OCI-LY1 (cell line): ENCODE measurements at regions not wholly inside any gene's neighbourhood (a gene's known extent, or its start where the extent isn't known, plus 50 kb on each side); places are given as distances from the start of the nearest gene placed in this dataset.
"Not testable (repeated sequence)": the region's sequence is repeated elsewhere in the genome, so short reads cannot be mapped to it uniquely, and the experiment has no call there.

ENCODE experiments used
- EZH2 ChIP-seq: fragments of 200-600 bp; sonication (generic), shearing (Covaris generic); IDR thresholded peaks from 2 replicates; pipeline ENCODE4 v1.8.0; 2017; ENCODE audit warnings: borderline replicate concordance, mixed run types, mild to moderate bottlenecking, antibody characterized with exemption, low read length, moderate library complexity, mixed read lengths
- TF ChIP-seq, protein P1 (sequence below): fragments of 200-600 bp; sonication (generic), shearing (Covaris generic); IDR thresholded peaks from 2 replicates; pipeline ENCODE4 v1.5.1; 2017; ENCODE audit warnings: mild to moderate bottlenecking, antibody characterized with exemption, low read length, moderate library complexity, mixed read lengths

DNA sequence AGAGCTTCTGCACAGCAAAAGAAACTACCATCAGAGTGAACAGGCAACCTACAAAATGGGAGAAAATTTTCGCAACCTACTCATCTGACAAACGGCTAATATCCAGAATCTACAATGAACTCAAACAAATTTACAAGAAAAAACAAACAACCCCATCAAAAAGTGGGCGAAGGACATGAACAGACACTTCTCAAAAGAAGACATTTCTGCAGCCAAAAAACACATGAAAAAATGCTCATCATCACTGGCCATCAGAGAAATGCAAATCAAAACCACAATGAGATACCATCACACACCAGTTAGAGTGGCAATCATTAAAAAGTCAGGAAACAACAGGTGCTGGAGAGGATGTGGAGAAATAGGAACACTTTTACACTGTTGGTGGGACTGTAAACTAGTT, 1439.7 kb downstream of the FSCB start:
- TF ChIP-seq, protein P1, sequence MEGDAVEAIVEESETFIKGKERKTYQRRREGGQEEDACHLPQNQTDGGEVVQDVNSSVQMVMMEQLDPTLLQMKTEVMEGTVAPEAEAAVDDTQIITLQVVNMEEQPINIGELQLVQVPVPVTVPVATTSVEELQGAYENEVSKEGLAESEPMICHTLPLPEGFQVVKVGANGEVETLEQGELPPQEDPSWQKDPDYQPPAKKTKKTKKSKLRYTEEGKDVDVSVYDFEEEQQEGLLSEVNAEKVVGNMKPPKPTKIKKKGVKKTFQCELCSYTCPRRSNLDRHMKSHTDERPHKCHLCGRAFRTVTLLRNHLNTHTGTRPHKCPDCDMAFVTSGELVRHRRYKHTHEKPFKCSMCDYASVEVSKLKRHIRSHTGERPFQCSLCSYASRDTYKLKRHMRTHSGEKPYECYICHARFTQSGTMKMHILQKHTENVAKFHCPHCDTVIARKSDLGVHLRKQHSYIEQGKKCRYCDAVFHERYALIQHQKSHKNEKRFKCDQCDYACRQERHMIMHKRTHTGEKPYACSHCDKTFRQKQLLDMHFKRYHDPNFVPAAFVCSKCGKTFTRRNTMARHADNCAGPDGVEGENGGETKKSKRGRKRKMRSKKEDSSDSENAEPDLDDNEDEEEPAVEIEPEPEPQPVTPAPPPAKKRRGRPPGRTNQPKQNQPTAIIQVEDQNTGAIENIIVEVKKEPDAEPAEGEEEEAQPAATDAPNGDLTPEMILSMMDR: not testable (repeated sequence)
- not testable (repeated sequence) for TF ChIP-seq EZH2
